ENCODE measurements at regions not wholly inside any gene's neighbourhood (a gene's known extent, or its start where the extent isn't known, plus 50 kb on each side); places are given as distances from the start of the nearest gene placed in this dataset.

GRCh38 chr6:15086348-15087158 is 159.3 kb upstream of the JARID2 start:
- no peak overlapping the region for H2BK120ac ChIP-seq (ENCODE audit: low read depth, low read length, poor library complexity, severe bottlenecking)
- no peak overlapping the region for H3K18ac ChIP-seq (ENCODE audit: insufficient read length, low read depth, low read length)
- no peak overlapping the region for H3K4me2 ChIP-seq (ENCODE audit: insufficient read depth, insufficient read length, low read length)
- H3K56ac ChIP-seq (ENCODE audit: insufficient read length, low read depth, low read length), result no peak overlapping the region
- H2AFZ ChIP-seq (ENCODE audit: low read length), result no peak overlapping the region
- H4K5ac ChIP-seq (ENCODE audit: insufficient read length, low read depth, low read length), result no peak overlapping the region
- no peaks in the 10 kb centered on the region for H3K79me2 ChIP-seq (ENCODE audit: insufficient read depth, low read length)
- no CpG with 5 or more reads among the region's 12 CpGs for WGBS (ENCODE audit: extremely low coverage, insufficient read length, low lambda C conversion rate)
- H4K20me1 ChIP-seq (ENCODE audit: control insufficient read depth, insufficient read depth, insufficient read length), result no peaks in the 10 kb centered on the region
- H3K4me1 ChIP-seq (ENCODE audit: insufficient read depth, low read length), result no peaks in the 10 kb centered on the region
- no peak overlapping the region for H3K23ac ChIP-seq (ENCODE audit: insufficient read length, low read depth, low read length)
- H3K14ac ChIP-seq (ENCODE audit: insufficient read depth, low read length), result no peak overlapping the region
- H3K27ac ChIP-seq (ENCODE audit: insufficient read length, low read depth, low read length), result no peak overlapping the region
- Mint-ChIP-seq H3K9me3 (no peaks in the 10 kb centered on the region), H3K27me3 (ENCODE audit: low read depth) (peaks cover 2% of the 10 kb centered on the region; the same call in 1 of the 2 replicates), H3K4me1 (peaks cover 12 to 13% of the 10 kb centered on the region in 2 experiments), H3K36me3 (ENCODE audit: insufficient read depth in 1 of 3, low read depth in 3 of 3) (no peaks in the 10 kb centered on the region; a peak in 1 of 7 replicates), H3K27ac (peak overlapping the region in 1 of 3 experiments; percentile 41; a peak in 1 of 7 replicates), H3K4me3 (no peak overlapping the region)
- H2AK5ac ChIP-seq (ENCODE audit: insufficient read length, low read length), result no peak overlapping the region
- no peak overlapping the region for H2BK5ac ChIP-seq (ENCODE audit: insufficient read length, low read length)
- no peaks in the 10 kb centered on the region for H3K9me3 ChIP-seq (ENCODE audit: control insufficient read depth, low read depth, low read length)
- no peak overlapping the region for H2BK12ac ChIP-seq (ENCODE audit: insufficient read length, low read depth, low read length)
- H3K27me3 ChIP-seq (ENCODE audit: insufficient read depth, low read length), result no peaks in the 10 kb centered on the region
- no peak for TF ChIP-seq CTCF (conservative IDR thresholded peaks at IDR 0.05)
- no peaks in the 10 kb centered on the region for H3K23me2 ChIP-seq (ENCODE audit: insufficient read length, low read depth, low read length, poor library complexity, severe bottlenecking)
- no peak overlapping the region for H2BK20ac ChIP-seq (ENCODE audit: low read depth, low read length, poor library complexity, severe bottlenecking)
- DNase-seq, result no peak
- H2BK15ac ChIP-seq (ENCODE audit: low read depth, low read length), result no peak overlapping the region
- no peak overlapping the region for H3K9ac ChIP-seq (ENCODE audit: extremely low read depth, insufficient read length, low read length)
- H4K8ac ChIP-seq (replicated peaks; ENCODE audit: insufficient read length, low read depth, low read length), result no peak overlapping the region
- H3T11ph ChIP-seq (ENCODE audit: low read length), result no peak overlapping the region
- H3K4ac ChIP-seq (ENCODE audit: low read depth, low read length), result no peak overlapping the region
- no peaks in the 10 kb centered on the region for H3K79me1 ChIP-seq (ENCODE audit: insufficient read depth, low read depth, low read length, poor library complexity, severe bottlenecking)
- no peak overlapping the region for H4K91ac ChIP-seq (ENCODE audit: insufficient read length, low read depth, low read length)
